Endothelial cell of umbilical vein (primary cell): ENCODE measurements at regions not wholly inside any gene's neighbourhood (a gene's known extent, or its start where the extent isn't known, plus 50 kb on each side); places are given as distances from the start of the nearest gene placed in this dataset.

Experiments
- BruUV-seq: library from RNA; stranded (reverse); fragments of 400-500 nt; replicated peaks from 2 replicates; lab custom pipeline; 2021; lab: Mats Ljungman, UMichigan
- CTCF ChIA-PET: fragments of 300-600, 350-600 bp; sonication (Branson Sonifier 250); formaldehyde crosslinking; loops from one replicate; lab custom pipeline; 2021; ENCODE audit warnings: antibody characterized with exemption, inconsistent platforms; lab: Charles Lee
- POLR2A ChIA-PET: fragments of 300-600, 350-600 bp; sonication (Branson Sonifier 250); formaldehyde crosslinking; loops from one replicate; lab custom pipeline; 2021; ENCODE audit warnings: antibody characterized with exemption, inconsistent platforms; lab: Charles Lee
- DNase-seq: peaks from one replicate; pipeline ENCODE4 v3.0.0-alpha.2; 2011; ENCODE audit warnings: low read depth, low spot score
- FAIRE-seq: peaks from 2 replicates; lab custom pipeline; 2011; peaks lifted over from hg19 to GRCh38; lab: Jason Lieb, UNC
- H2AFZ ChIP-seq: 2 replicates; pipeline ENCODE4 v1.6.0; 2012; ENCODE audit warnings: low read depth, low read length, control low read depth, inconsistent platforms
- H3K27ac ChIP-seq: 2 replicates; pipeline ENCODE4 v1.5.1; 2011; ENCODE audit warnings: low read depth, mild to moderate bottlenecking, control low read depth, low read length, moderate library complexity; ENCODE audit not compliant: insufficient read depth
- H3K27me3 ChIP-seq, 2 experiments: 2 replicates each; pipeline versions ENCODE4 v1.6.0 to v1.6.1; 2011; ENCODE audit warnings: low read length in 2 of 2, mixed read lengths in 1 of 2; ENCODE audit not compliant: control insufficient read depth in 2 of 2, insufficient read depth in 2 of 2
- H3K36me3 ChIP-seq, 2 experiments: 2 replicates in 1 of 2; 3 replicates in 1 of 2; pipeline ENCODE4 v1.5.1; 2011; ENCODE audit warnings: low read length in 2 of 2, mild to moderate bottlenecking in 1 of 2, moderate library complexity in 1 of 2; ENCODE audit not compliant: control insufficient read depth in 2 of 2, insufficient read depth in 2 of 2; ENCODE audit errors: extremely low read depth in 1 of 2
- H3K4me1 ChIP-seq: 3 replicates; pipeline ENCODE4 v1.5.1; 2011; ENCODE audit warnings: mild to moderate bottlenecking, low read length; ENCODE audit not compliant: control insufficient read depth, insufficient read depth; ENCODE audit errors: extremely low read depth
- H3K4me2 ChIP-seq: 2 replicates; pipeline ENCODE4 v1.6.1; 2011; ENCODE audit warnings: low read length, control low read depth, mixed read lengths; ENCODE audit not compliant: insufficient read depth
- H3K4me3 ChIP-seq, 3 experiments: fragments of 200-600 bp in 1 of 3; sonication (generic), shearing (Covaris generic) in 1 of 3; replicated peaks in 1 of 3; 2 replicates each; pipeline ENCODE4 v1.5.1; 2011 to 2016; ENCODE audit warnings: control low read depth in 3 of 3, low read length in 3 of 3, mild to moderate bottlenecking in 2 of 3, inconsistent platforms in 1 of 3, low read depth in 1 of 3, moderate library complexity in 1 of 3; ENCODE audit not compliant: insufficient read depth in 1 of 3
- H3K79me2 ChIP-seq: 2 replicates; pipeline ENCODE4 v1.6.0; 2012; ENCODE audit warnings: low read length, inconsistent platforms; ENCODE audit not compliant: control insufficient read depth, insufficient read depth
- H3K9ac ChIP-seq: replicated peaks from 2 replicates; pipeline ENCODE3; 2011; ENCODE audit warnings: low read length, control low read depth; ENCODE audit not compliant: insufficient read depth; ENCODE audit errors: extremely low read depth
- H3K9me1 ChIP-seq: replicated peaks from 3 replicates; pipeline ENCODE4 v1.6.0; 2011; ENCODE audit warnings: mild to moderate bottlenecking, low read length; ENCODE audit not compliant: control insufficient read depth, insufficient read depth; ENCODE audit errors: extremely low read depth
- H3K9me3 ChIP-seq: replicated peaks from 2 replicates; pipeline ENCODE4 v1.5.1; 2012; ENCODE audit warnings: low read length, inconsistent platforms; ENCODE audit not compliant: control insufficient read depth, insufficient read depth
- H4K20me1 ChIP-seq: replicated peaks from 2 replicates; pipeline ENCODE3; 2011; ENCODE audit warnings: mild to moderate bottlenecking, low read length; ENCODE audit not compliant: control insufficient read depth, insufficient read depth; ENCODE audit errors: extremely low read depth
- CTCF ChIP-seq, 2 donors: IDR thresholded peaks; 1 replicate in 1 of 2; 2 replicates in 1 of 2; pipeline ENCODE4 v1.5.1; 2011; ENCODE audit warnings: low read length in 2 of 2, mild to moderate bottlenecking in 2 of 2, moderate library complexity in 2 of 2, control low read depth in 1 of 2, inconsistent platforms in 1 of 2, low read depth in 1 of 2; ENCODE audit not compliant: insufficient read depth in 1 of 2; ENCODE audit errors: extremely low read depth in 1 of 2
- FOS ChIP-seq: IDR thresholded peaks from 2 replicates; pipeline ENCODE4 v1.6.1; 2011; ENCODE audit warnings: mild to moderate bottlenecking, low read length, moderate library complexity, borderline replicate concordance; ENCODE audit not compliant: insufficient read depth
- GATA2 ChIP-seq: IDR thresholded peaks from 2 replicates; pipeline ENCODE4 v1.7.0; 2011; ENCODE audit warnings: low read depth, mild to moderate bottlenecking, moderate library complexity, mixed read lengths, low read length; ENCODE audit not compliant: insufficient read length, insufficient read depth
- JUN ChIP-seq: IDR thresholded peaks from 2 replicates; pipeline ENCODE4 v1.6.1; 2011; ENCODE audit warnings: borderline replicate concordance, low read depth; ENCODE audit not compliant: insufficient read length, insufficient read depth
- POLR2A ChIP-seq: IDR thresholded peaks from 2 replicates; pipeline ENCODE4 v1.6.1; 2012; ENCODE audit warnings: low read depth, mild to moderate bottlenecking, control low read depth, low read length
- dilution Hi-C: fragments of 300-500 bp; cut with MboI; formaldehyde crosslinking; loops from one replicate; pipeline ENCODE4 v1.15.0; 2019; ENCODE audit warnings: low sequenced_read_pairs; ENCODE audit not compliant: extremely low pct_ligation_motif_present
- intact Hi-C: fragments of 100-400 bp; cut with micrococcal nuclease; formaldehyde crosslinking; loops from one replicate; pipeline ENCODE4 v1.10.0; 2022
- TF ChIP-seq, protein P1 (sequence below): IDR thresholded peaks from 2 replicates; pipeline ENCODE4 v1.6.1; 2011; ENCODE audit not compliant: insufficient read depth, insufficient read length

DNA sequence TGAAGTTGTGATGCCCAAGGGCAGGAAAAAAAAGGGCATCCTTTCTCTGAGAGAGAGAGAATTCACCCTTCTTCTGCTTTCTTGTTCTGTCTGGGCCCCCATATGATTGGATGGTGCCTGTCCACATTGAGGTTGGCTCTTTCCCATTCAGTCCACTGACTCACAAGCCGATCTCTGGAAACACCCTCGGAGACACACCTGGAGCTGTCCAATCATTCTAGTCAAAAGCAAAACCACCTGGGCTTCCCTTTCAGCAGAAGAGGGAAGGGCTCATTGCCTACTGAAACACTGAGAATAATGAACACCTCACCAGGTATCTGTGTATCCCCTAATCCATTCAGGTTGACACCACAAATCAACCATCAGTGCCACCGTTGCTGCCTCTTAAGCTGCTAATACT, 103.7 kb upstream of the GNG12 start:
- H3K4me1 ChIP-seq: no peaks in the 10 kb centered on the region
- DNase-seq: no peak
- FAIRE-seq: no peak
- H3K9ac ChIP-seq: no peak overlapping the region
- no peak overlapping the region for H2AFZ ChIP-seq
- ChIA-PET CTCF (interaction anchor here (1.1 kb wide), 1 partner anchor 74 kb away, joined by 3 read pairs; no protein-coding TSS in a partner anchor), POLR2A (no interaction called here)
- no peaks in the 10 kb centered on the region for H3K79me2 ChIP-seq
- no peaks in the 10 kb centered on the region for H3K9me1 ChIP-seq
- TF ChIP-seq GATA2 (no peak), FOS (no peak), CTCF (IDR thresholded peaks at IDR 0.05; ENCODE audit: extremely low read depth in 1 of 2, insufficient read depth in 1 of 2, low read depth in 1 of 2, low read length in 2 of 2) (no peak), POLR2A (no peak), JUN (no peak)
- TF ChIP-seq, protein P1, sequence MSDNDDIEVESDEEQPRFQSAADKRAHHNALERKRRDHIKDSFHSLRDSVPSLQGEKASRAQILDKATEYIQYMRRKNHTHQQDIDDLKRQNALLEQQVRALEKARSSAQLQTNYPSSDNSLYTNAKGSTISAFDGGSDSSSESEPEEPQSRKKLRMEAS: no peak
- no peaks in the 10 kb centered on the region for H3K9me3 ChIP-seq
- BruUV-seq: no TSS peak
- no peaks in the 10 kb centered on the region for H4K20me1 ChIP-seq
- H3K4me3 ChIP-seq: no peak overlapping the region
- H3K36me3 ChIP-seq: no peaks in the 10 kb centered on the region
- H3K4me2 ChIP-seq: no peak overlapping the region
- H3K27me3 ChIP-seq: no peaks in the 10 kb centered on the region
- intact Hi-C loops (no loop called here), dilution Hi-C loops (no loop called here)
- H3K27ac ChIP-seq: no peak overlapping the region

- Histone ChIP-seq H3K27me3 (no peaks in the 10 kb centered on the region), H3K9me3 (no peaks in the 10 kb centered on the region), H4K20me1 (no peaks in the 10 kb centered on the region), H2AFZ (no peak overlapping the region), H3K4me1 (no peaks in the 10 kb centered on the region), H3K9me1 (no peaks in the 10 kb centered on the region), H3K4me2 (no peak overlapping the region), H3K79me2 (no peaks in the 10 kb centered on the region), H3K4me3 (no peak overlapping the region), H3K9ac (no peak overlapping the region), H3K27ac (no peak overlapping the region), H3K36me3 (no peaks in the 10 kb centered on the region)
- TF ChIP-seq, protein P1: no peak
- TF ChIP-seq JUN: no peak
- TF ChIP-seq CTCF (IDR thresholded peaks at IDR 0.05; ENCODE audit: extremely low read depth in 1 of 2, insufficient read depth in 1 of 2, low read depth in 1 of 2, low read length in 2 of 2): no peak
- no peak for TF ChIP-seq POLR2A
- TF ChIP-seq GATA2: no peak
- DNase-seq (no peak), FAIRE-seq (no peak)
- CTCF ChIA-PET: interaction anchor here (0.7 kb wide), 1 partner anchor 11 kb away, joined by 3 read pairs; no protein-coding TSS in a partner anchor
- POLR2A ChIA-PET: no interaction called here
- no TSS peak for BruUV-seq
- intact Hi-C loops: no loop called here
- dilution Hi-C loops: no loop called here
Measured at GRCh38 chr1:67935560-67935959, 102.3 kb upstream of the GNG12 start.
